K562 (cell line): ENCODE measurements at regions not wholly inside any gene's neighbourhood (a gene's known extent, or its start where the extent isn't known, plus 50 kb on each side); places are given as distances from the start of the nearest gene placed in this dataset.

Experiments used
- ATAC-seq: fragments of 200-7000 bp; cut with Tn5 transposase; 3 replicates; pipeline ENCODE4 v1.9.1; 2020; ENCODE audit warnings: moderate library complexity
- BruUV-seq: library from RNA; stranded (reverse); fragments of 400-500 nt; replicated peaks from 2 replicates; lab custom pipeline; 2021; lab: Mats Ljungman, UMichigan
- CTCF ChIA-PET: fragments of 300-600 bp; formaldehyde crosslinking; extraction: SDS; loops from one replicate; lab custom pipeline; 2021; ENCODE audit warnings: low intra/inter-chr PET ratio; lab: Yijun Ruan, JAX
- POLR2A ChIA-PET: fragments of 300-600, 350-650 bp; sonication (Branson Sonifier 250); formaldehyde crosslinking; extraction: SDS; loops from one replicate; lab custom pipeline; 2021; ENCODE audit warnings: antibody characterized with exemption, inconsistent platforms; lab: Yijun Ruan, JAX
- DNase-seq, 4 experiments: peaks; one replicate each; pipeline versions ENCODE4 v3.0.0 to v3.0.0-alpha.2; 2011 to 2018; ENCODE audit warnings: low spot score in 3 of 4, mixed read lengths in 3 of 4; ENCODE audit errors: extremely low read depth in 1 of 4
- FAIRE-seq: peaks from 2 replicates; lab custom pipeline; 2011; peaks lifted over from hg19 to GRCh38; lab: Jason Lieb, UNC
- H2AFZ ChIP-seq: 2 replicates; pipeline ENCODE4 v1.6.0; 2011; ENCODE audit warnings: low read depth, low read length, control low read depth, inconsistent platforms
- H3K27ac ChIP-seq: fragments of 200-600 bp; 3 replicates; pipeline ENCODE4 v1.8.0; 2011; ENCODE audit warnings: low read depth, mild to moderate bottlenecking, control low read depth, inconsistent platforms, low read length, moderate library complexity, mixed read lengths; ENCODE audit errors: extremely low read depth
- H3K27me3 ChIP-seq, 2 experiments: fragments of 300-600 bp in 1 of 2; 2 replicates in 1 of 2; 3 replicates in 1 of 2; pipeline versions ENCODE4 v1.6.0 to v1.8.0; 2011; ENCODE audit warnings: inconsistent platforms in 2 of 2, low read length in 2 of 2, mild to moderate bottlenecking in 1 of 2, mixed read lengths in 1 of 2, moderate library complexity in 1 of 2; ENCODE audit not compliant: control insufficient read depth in 2 of 2, insufficient read depth in 2 of 2
- H3K36me3 ChIP-seq: fragments of 300-600 bp; 3 replicates; pipeline ENCODE4 v1.8.0; 2011; ENCODE audit warnings: mild to moderate bottlenecking, low read length, inconsistent platforms; ENCODE audit not compliant: control insufficient read depth, insufficient read depth
- H3K4me1 ChIP-seq, 2 experiments: fragments of 200-600 bp in 1 of 2; replicated peaks in 1 of 2; 2 replicates in 1 of 2; 3 replicates in 1 of 2; pipeline versions ENCODE4 v1.5.1 to v1.8.0; 2011; ENCODE audit warnings: inconsistent platforms in 2 of 2, low read length in 2 of 2, mild to moderate bottlenecking in 1 of 2, mixed read lengths in 1 of 2, moderate library complexity in 1 of 2; ENCODE audit not compliant: control insufficient read depth in 2 of 2, insufficient read depth in 2 of 2
- H3K4me2 ChIP-seq: 2 replicates; pipeline ENCODE4 v1.6.1; 2011; ENCODE audit warnings: low read length, control low read depth, inconsistent platforms, mixed read lengths; ENCODE audit not compliant: insufficient read depth
- H3K4me3 ChIP-seq: fragments of 200-600 bp; sonication (generic), shearing (Covaris generic); 2 replicates; pipeline ENCODE4 v1.5.1; 2016; ENCODE audit warnings: control low read depth, inconsistent platforms
- H3K79me2 ChIP-seq: fragments of 200-600 bp; 3 replicates; pipeline ENCODE4 v1.8.0; 2011; ENCODE audit warnings: low read length, inconsistent platforms; ENCODE audit not compliant: control insufficient read depth, insufficient read depth
- H3K9ac ChIP-seq, 2 experiments: 2 replicates each; pipeline versions ENCODE4 v1.6.0 to v1.6.1; 2011; ENCODE audit warnings: low read depth in 2 of 2, low read length in 2 of 2, control low read depth in 1 of 2, inconsistent platforms in 1 of 2, mild to moderate bottlenecking in 1 of 2, mixed read lengths in 1 of 2; ENCODE audit not compliant: insufficient read depth in 1 of 2
- H3K9me1 ChIP-seq: one replicate; pipeline ENCODE4 v1.6.0; 2011; ENCODE audit warnings: inconsistent platforms, mild to moderate bottlenecking, low read length, moderate library complexity; ENCODE audit not compliant: control insufficient read depth, insufficient read depth
- H3K9me3 ChIP-seq: replicated peaks from 2 replicates; pipeline ENCODE4 v1.5.1; 2011; ENCODE audit warnings: low read depth, low read length, inconsistent platforms; ENCODE audit not compliant: control insufficient read depth, insufficient read depth
- H4K20me1 ChIP-seq: replicated peaks from 2 replicates; pipeline ENCODE4 v1.6.1; 2011; ENCODE audit warnings: low read length, inconsistent platforms, mixed read lengths; ENCODE audit not compliant: control insufficient read depth, insufficient read depth
- CREM ChIP-seq: IDR thresholded peaks from 2 replicates; pipeline ENCODE4 v1.6.1; 2014; ENCODE audit warnings: antibody characterized with exemption, low read depth
- FOSL1 ChIP-seq: fragments of 200-800 bp; sonication (Bioruptor generic); conservative IDR thresholded peaks from 2 replicates; pipeline ENCODE4 v1.6.1; 2016; ENCODE audit warnings: missing genetic modification characterization, missing compliant biosample characterization
- FOXK2 ChIP-seq, 2 experiments: fragments of 450-650 bp; IDR thresholded peaks in 1 of 2; conservative IDR thresholded peaks in 1 of 2; 2 replicates each; pipeline ENCODE4 v1.6.1; 2016; ENCODE audit warnings: low read depth in 2 of 2, mild to moderate bottlenecking in 1 of 2
- PHF20 ChIP-seq: fragments of 450-650 bp; IDR thresholded peaks from 2 replicates; pipeline ENCODE4 v1.6.1; 2018; ENCODE audit not compliant: partially characterized antibody
- PTTG1 ChIP-seq: fragments of 450-650 bp; IDR thresholded peaks from 2 replicates; pipeline ENCODE4 v1.6.1; 2016; ENCODE audit warnings: low read depth, mild to moderate bottlenecking, missing genetic modification characterization, missing compliant biosample characterization
- SAFB2 ChIP-seq: fragments of 200-400 bp; formaldehyde crosslinking; IDR thresholded peaks from 2 replicates; pipeline ENCODE4 v1.6.1; 2018; ENCODE audit warnings: borderline replicate concordance, low read length, low read depth, moderate library complexity; ENCODE audit not compliant: severe bottlenecking
- SRF ChIP-seq, 2 experiments: fragments of 250-450, 450-650 bp in 1 of 2; sonication (Bioruptor Pico) in 1 of 2; sonication (generic) in 1 of 2; formaldehyde crosslinking; IDR thresholded peaks; 2 replicates each; pipeline versions ENCODE4 v1.5.0 to v1.5.1; 2020 to 2022; ENCODE audit warnings: mild to moderate bottlenecking in 1 of 2, missing genetic modification reagents in 1 of 2
- TCF3 ChIP-seq: sonication (generic); formaldehyde crosslinking; IDR thresholded peaks from 2 replicates; pipeline ENCODE4 v1.4.0; 2020; ENCODE audit warnings: mild to moderate bottlenecking, missing genetic modification reagents
- ZC3H8 ChIP-seq: fragments of 450-650 bp; IDR thresholded peaks from 2 replicates; pipeline ENCODE4 v1.6.1; 2017
- ZNF217 ChIP-seq: sonication (generic); formaldehyde crosslinking; IDR thresholded peaks from 2 replicates; pipeline ENCODE4 v1.8.0; 2022; ENCODE audit warnings: mild to moderate bottlenecking, missing genetic modification reagents
- ZNF347 ChIP-seq: fragments of 450-650 bp; formaldehyde crosslinking; IDR thresholded peaks from 2 replicates; pipeline ENCODE4 v1.4.0; 2020; ENCODE audit warnings: low read depth, mild to moderate bottlenecking, moderate library complexity
- ZNF589 ChIP-seq: fragments of 200-800 bp; sonication (Bioruptor generic); IDR thresholded peaks from 2 replicates; pipeline ENCODE4 v1.6.1; 2016; ENCODE audit warnings: low read depth, missing genetic modification characterization, missing compliant biosample characterization
- ZNF77 ChIP-seq: fragments of 250-450 bp; sonication (Bioruptor Pico); IDR thresholded peaks from 2 replicates; pipeline ENCODE4 v1.5.0; 2020
- WGBS: fragments of 100-300 bp; shearing (Covaris generic); methylation state at CpG from one replicate; pipeline ENCODE4 v1.1.6; 2016; ENCODE audit warnings: low coverage, mixed read lengths; ENCODE audit not compliant: insufficient coverage; ENCODE audit errors: missing lambda C conversion rate; 5-methylcytosine and 5-hydroxymethylcytosine counted together
- in situ Hi-C: fragments of 300-500 bp; cut with MboI; formaldehyde crosslinking; loops from 4 replicates; pipeline ENCODE4 v1.15.0; 2018; ENCODE audit warnings: inconsistent platforms, mixed read lengths
- intact Hi-C: fragments of 100-400 bp; cut with micrococcal nuclease; formaldehyde crosslinking; loops from 2 replicates; pipeline ENCODE4 v1.14.2; 2022
- TF ChIP-seq, protein P1 (sequence below): sonication (generic); formaldehyde crosslinking; IDR thresholded peaks from 2 replicates; pipeline ENCODE4 v1.8.1; 2023; ENCODE audit warnings: mild to moderate bottlenecking, missing genetic modification reagents
- TF ChIP-seq, protein P2 (sequence below): fragments of 250-450 bp; sonication (Bioruptor Pico); IDR thresholded peaks from 2 replicates; pipeline ENCODE4 v1.5.0; 2022; ENCODE audit warnings: mild to moderate bottlenecking
- TF ChIP-seq, protein P3 (sequence below): fragments of 250-450 bp; sonication (Bioruptor Pico); IDR thresholded peaks from 2 replicates; pipeline ENCODE4 v1.8.0; 2021; ENCODE audit warnings: moderate library complexity, mild to moderate bottlenecking, inconsistent platforms
- TF ChIP-seq, protein P4 (sequence below): IDR thresholded peaks from 2 replicates; pipeline ENCODE4 v1.6.1; 2014; ENCODE audit warnings: antibody characterized with exemption
- TF ChIP-seq, protein P5 (sequence below): fragments of 250-450 bp; sonication (Bioruptor Pico); IDR thresholded peaks from 2 replicates; pipeline ENCODE4 v1.5.1; 2021; ENCODE audit warnings: mild to moderate bottlenecking

DNA sequence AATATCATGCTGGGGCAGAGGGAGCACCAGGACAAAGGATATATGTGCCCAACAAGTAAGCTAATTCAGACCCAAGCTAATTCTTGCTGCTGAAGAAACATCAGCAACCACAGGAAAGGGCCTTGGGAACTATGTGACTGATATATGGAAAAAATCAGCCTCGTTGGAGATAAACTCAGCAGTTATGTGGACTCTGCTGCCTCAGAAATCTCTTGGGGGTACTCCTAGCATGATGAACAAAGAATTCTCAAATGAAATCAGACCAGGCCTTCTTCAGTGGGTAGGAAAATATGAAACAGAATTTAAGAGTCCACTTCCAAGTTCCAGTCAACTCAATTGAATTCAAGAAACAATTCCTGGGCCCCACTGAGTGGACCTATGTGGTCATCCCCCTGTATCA is 367.9 kb downstream of the TNS1 start:
- H3K27ac ChIP-seq = no peak overlapping the region
- H2AFZ ChIP-seq = no peak overlapping the region
- ATAC-seq (no peak), DNase-seq (no peak), FAIRE-seq (no peak)
- H3K79me2 ChIP-seq = no peaks in the 10 kb centered on the region
- no peaks in the 10 kb centered on the region for H3K4me1 ChIP-seq
- 0 out of 5 replicates have a peak, but pooled peaks cover 0 to 5% of the 10 kb centered on the region in 2 experiments for H3K27me3 ChIP-seq
- in situ Hi-C loops = no loop called here
- POLR2A ChIA-PET = no interaction called here
- H3K9ac ChIP-seq = no peak overlapping the region
- intact Hi-C loops = no loop called here
- H3K4me3 ChIP-seq = no peak overlapping the region
- H3K9me3 ChIP-seq = no peaks in the 10 kb centered on the region
- BruUV-seq = no TSS peak
- WGBS = 0% methylated on average over 1 of the region's 1 CpG
- no peaks in the 10 kb centered on the region for H3K36me3 ChIP-seq
- H3K4me2 ChIP-seq = no peak overlapping the region
- CTCF ChIA-PET = no interaction called here
- H3K9me1 ChIP-seq = no peaks in the 10 kb centered on the region
- no peaks in the 10 kb centered on the region for H4K20me1 ChIP-seq
- TF ChIP-seq, protein P1, sequence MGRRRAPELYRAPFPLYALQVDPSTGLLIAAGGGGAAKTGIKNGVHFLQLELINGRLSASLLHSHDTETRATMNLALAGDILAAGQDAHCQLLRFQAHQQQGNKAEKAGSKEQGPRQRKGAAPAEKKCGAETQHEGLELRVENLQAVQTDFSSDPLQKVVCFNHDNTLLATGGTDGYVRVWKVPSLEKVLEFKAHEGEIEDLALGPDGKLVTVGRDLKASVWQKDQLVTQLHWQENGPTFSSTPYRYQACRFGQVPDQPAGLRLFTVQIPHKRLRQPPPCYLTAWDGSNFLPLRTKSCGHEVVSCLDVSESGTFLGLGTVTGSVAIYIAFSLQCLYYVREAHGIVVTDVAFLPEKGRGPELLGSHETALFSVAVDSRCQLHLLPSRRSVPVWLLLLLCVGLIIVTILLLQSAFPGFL (CRISPR knock-in tag) = no peak
- TF ChIP-seq ZC3H8 (no peak), TCF3 (CRISPR knock-in tag) (no peak), CREM (no peak), PTTG1 (no peak), ZNF77 (CRISPR knock-in tag) (no peak), PHF20 (no peak), ZNF589 (CRISPR knock-in tag) (no peak), SAFB2 (no peak), SRF (CRISPR knock-in tag; IDR thresholded peaks at IDR 0.05) (no peak), FOSL1 (no peak), ZNF217 (CRISPR knock-in tag) (no peak), ZNF347 (CRISPR knock-in tag) (no peak), FOXK2 (conservative IDR thresholded peaks at IDR 0.05 in 1 of 2, IDR thresholded peaks at IDR 0.05 in 1 of 2; ENCODE audit: low read depth in 2 of 2) (no peak)
- TF ChIP-seq, protein P2, sequence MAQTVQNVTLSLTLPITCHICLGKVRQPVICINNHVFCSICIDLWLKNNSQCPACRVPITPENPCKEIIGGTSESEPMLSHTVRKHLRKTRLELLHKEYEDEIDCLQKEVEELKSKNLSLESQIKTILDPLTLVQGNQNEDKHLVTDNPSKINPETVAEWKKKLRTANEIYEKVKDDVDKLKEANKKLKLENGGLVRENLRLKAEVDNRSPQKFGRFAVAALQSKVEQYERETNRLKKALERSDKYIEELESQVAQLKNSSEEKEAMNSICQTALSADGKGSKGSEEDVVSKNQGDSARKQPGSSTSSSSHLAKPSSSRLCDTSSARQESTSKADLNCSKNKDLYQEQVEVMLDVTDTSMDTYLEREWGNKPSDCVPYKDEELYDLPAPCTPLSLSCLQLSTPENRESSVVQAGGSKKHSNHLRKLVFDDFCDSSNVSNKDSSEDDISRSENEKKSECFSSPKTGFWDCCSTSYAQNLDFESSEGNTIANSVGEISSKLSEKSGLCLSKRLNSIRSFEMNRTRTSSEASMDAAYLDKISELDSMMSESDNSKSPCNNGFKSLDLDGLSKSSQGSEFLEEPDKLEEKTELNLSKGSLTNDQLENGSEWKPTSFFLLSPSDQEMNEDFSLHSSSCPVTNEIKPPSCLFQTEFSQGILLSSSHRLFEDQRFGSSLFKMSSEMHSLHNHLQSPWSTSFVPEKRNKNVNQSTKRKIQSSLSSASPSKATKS (CRISPR knock-in tag) = no peak
- TF ChIP-seq, protein P3, sequence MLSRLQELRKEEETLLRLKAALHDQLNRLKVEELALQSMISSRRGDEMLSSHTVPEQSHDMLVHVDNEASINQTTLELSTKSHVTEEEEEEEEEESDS (CRISPR knock-in tag) = no peak
- TF ChIP-seq, protein P4, sequence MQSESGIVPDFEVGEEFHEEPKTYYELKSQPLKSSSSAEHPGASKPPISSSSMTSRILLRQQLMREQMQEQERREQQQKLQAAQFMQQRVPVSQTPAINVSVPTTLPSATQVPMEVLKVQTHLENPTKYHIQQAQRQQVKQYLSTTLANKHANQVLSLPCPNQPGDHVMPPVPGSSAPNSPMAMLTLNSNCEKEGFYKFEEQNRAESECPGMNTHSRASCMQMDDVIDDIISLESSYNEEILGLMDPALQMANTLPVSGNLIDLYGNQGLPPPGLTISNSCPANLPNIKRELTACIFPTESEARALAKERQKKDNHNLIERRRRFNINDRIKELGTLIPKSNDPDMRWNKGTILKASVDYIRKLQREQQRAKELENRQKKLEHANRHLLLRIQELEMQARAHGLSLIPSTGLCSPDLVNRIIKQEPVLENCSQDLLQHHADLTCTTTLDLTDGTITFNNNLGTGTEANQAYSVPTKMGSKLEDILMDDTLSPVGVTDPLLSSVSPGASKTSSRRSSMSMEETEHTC = no peak
- TF ChIP-seq, protein P5, sequence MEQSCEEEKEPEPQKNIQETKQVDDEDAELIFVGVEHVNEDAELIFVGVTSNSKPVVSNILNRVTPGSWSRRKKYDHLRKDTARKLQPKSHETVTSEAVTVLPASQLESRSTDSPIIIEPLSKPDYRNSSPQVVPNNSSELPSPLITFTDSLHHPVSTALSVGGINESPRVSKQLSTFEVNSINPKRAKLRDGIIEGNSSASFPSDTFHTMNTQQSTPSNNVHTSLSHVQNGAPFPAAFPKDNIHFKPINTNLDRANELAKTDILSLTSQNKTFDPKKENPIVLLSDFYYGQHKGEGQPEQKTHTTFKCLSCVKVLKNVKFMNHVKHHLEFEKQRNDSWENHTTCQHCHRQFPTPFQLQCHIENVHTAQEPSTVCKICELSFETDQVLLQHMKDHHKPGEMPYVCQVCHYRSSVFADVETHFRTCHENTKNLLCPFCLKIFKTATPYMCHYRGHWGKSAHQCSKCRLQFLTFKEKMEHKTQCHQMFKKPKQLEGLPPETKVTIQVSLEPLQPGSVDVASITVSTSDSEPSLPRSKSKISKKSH (CRISPR knock-in tag) = no peak
